A549 (cell line): ENCODE measurements at regions not wholly inside any gene's neighbourhood (a gene's known extent, or its start where the extent isn't known, plus 50 kb on each side); places are given as distances from the start of the nearest gene placed in this dataset.

Experiments
- ATAC-seq, 2 experiments: fragments of 200-7000 bp in 1 of 2; fragments of >200 bp in 1 of 2; cut with Nextera tagmentation in 1 of 2; cut with Tn5 transposase in 1 of 2; 3 replicates each; pipeline versions ENCODE4 v1.8.0 to v1.9.1; 2018 to 2020; ENCODE audit warnings: mild to moderate bottlenecking in 1 of 2, moderate library complexity in 1 of 2
- CTCF ChIA-PET: fragments of 300-600 bp; sonication (Branson Sonifier 250); formaldehyde crosslinking; extraction: SDS; loops from one replicate; lab custom pipeline; 2021; ENCODE audit warnings: antibody characterized with exemption, inconsistent platforms; lab: Yijun Ruan, JAX
- POLR2A ChIA-PET: fragments of 350-600 bp; formaldehyde crosslinking; extraction: SDS; loops from one replicate; lab custom pipeline; 2021; ENCODE audit warnings: antibody characterized with exemption, inconsistent platforms; lab: Yijun Ruan, JAX
- DNase-seq, 2 experiments: peaks; one replicate each; pipeline versions ENCODE4 v3.0.0 to v3.0.0-alpha.2; 2011 to 2016; ENCODE audit warnings: low read depth in 1 of 2, low spot score in 1 of 2
- FAIRE-seq: peaks from 2 replicates; lab custom pipeline; 2011; peaks lifted over from hg19 to GRCh38; lab: Jason Lieb, UNC
- H3K27ac ChIP-seq, 2 experiments: fragments of >200 bp; sonication (Bioruptor Twin); formaldehyde crosslinking; 3 replicates each; pipeline ENCODE4 v1.5.1; 2016 to 2017
- H3K4me1 ChIP-seq: fragments of >200 bp; sonication (Bioruptor Twin); formaldehyde crosslinking; 3 replicates; pipeline ENCODE4 v1.6.1; 2016
- H3K4me2 ChIP-seq: fragments of >200 bp; sonication (Bioruptor Twin); formaldehyde crosslinking; 3 replicates; pipeline ENCODE4 v1.6.1; 2016
- H3K4me3 ChIP-seq: fragments of >200 bp; sonication (Bioruptor Twin); formaldehyde crosslinking; 3 replicates; pipeline ENCODE4 v1.5.1; 2016
- H3K9me3 ChIP-seq: fragments of >200 bp; sonication (Bioruptor Twin); formaldehyde crosslinking; 3 replicates; pipeline ENCODE4 v1.6.1; 2016
- BCL3 ChIP-seq: fragments of >200 bp; sonication (Bioruptor Twin); formaldehyde crosslinking; IDR thresholded peaks from 3 replicates; pipeline ENCODE4 v1.6.1; 2016
- CTCF ChIP-seq: fragments of >200 bp; sonication (Bioruptor Twin); formaldehyde crosslinking; IDR thresholded peaks from 3 replicates; pipeline ENCODE4 v1.5.1; 2016
- EHF ChIP-seq: fragments of 250-450 bp; sonication (Bioruptor Pico); IDR thresholded peaks from 2 replicates; pipeline ENCODE4 v1.5.0; 2020; ENCODE audit warnings: mild to moderate bottlenecking
- EHMT2 ChIP-seq: fragments of 200-600 bp; sonication (generic); IDR thresholded peaks from 2 replicates; pipeline ENCODE4 v1.6.1; 2016; ENCODE audit warnings: antibody characterized with exemption, low read depth, mild to moderate bottlenecking, moderate library complexity
- ELK1 ChIP-seq: fragments of 150-350 bp; IDR thresholded peaks from 2 replicates; pipeline ENCODE4 v1.6.1; 2014; ENCODE audit warnings: low read depth, mild to moderate bottlenecking, low read length
- FOSB ChIP-seq: fragments of 250-450 bp; sonication (Bioruptor Pico); IDR thresholded peaks from 2 replicates; pipeline ENCODE4 v1.5.0; 2020; ENCODE audit warnings: mild to moderate bottlenecking, moderate library complexity
- FOXS1 ChIP-seq: fragments of 250-450 bp; sonication (Bioruptor Pico); IDR thresholded peaks from 2 replicates; pipeline ENCODE4 v1.5.0; 2020; ENCODE audit warnings: mild to moderate bottlenecking, moderate library complexity
- GATA3 ChIP-seq: IDR thresholded peaks from 2 replicates; pipeline ENCODE4 v1.6.1; 2012; ENCODE audit warnings: borderline replicate concordance
- NFE2L2 ChIP-seq: fragments of 150-350 bp; conservative IDR thresholded peaks from 2 replicates; pipeline ENCODE4 v1.6.1; 2014; ENCODE audit warnings: low read length
- PHF8 ChIP-seq: fragments of 200-600 bp; sonication (generic); IDR thresholded peaks from 2 replicates; pipeline ENCODE4 v1.6.1; 2016; ENCODE audit warnings: low read depth, mild to moderate bottlenecking, antibody characterized with exemption, moderate library complexity, borderline replicate concordance
- POLR2AphosphoS2 ChIP-seq: conservative IDR thresholded peaks from 2 replicates; pipeline ENCODE4 v1.6.1; 2012; ENCODE audit warnings: low read length, improper control_type of control experiment, inconsistent platforms
- RAD21 ChIP-seq, 2 experiments: fragments of >200 bp in 1 of 2; sonication (Bioruptor Twin) in 1 of 2; formaldehyde crosslinking in 1 of 2; IDR thresholded peaks in 1 of 2; conservative IDR thresholded peaks in 1 of 2; 2 replicates in 1 of 2; 3 replicates in 1 of 2; pipeline ENCODE4 v1.6.1; 2012 to 2018; ENCODE audit warnings: inconsistent platforms in 1 of 2
- RCOR1 ChIP-seq: fragments of 150-350 bp; IDR thresholded peaks from 2 replicates; pipeline ENCODE4 v1.6.1; 2014; ENCODE audit warnings: antibody characterized with exemption, low read length, low read depth
- RNF2 ChIP-seq: fragments of 200-600 bp; sonication (generic); IDR thresholded peaks from 2 replicates; pipeline ENCODE4 v1.6.1; 2016; ENCODE audit warnings: low read depth, mild to moderate bottlenecking, antibody characterized with exemption, moderate library complexity, borderline replicate concordance
- TP53 ChIP-seq: fragments of 250-450 bp; sonication (Bioruptor Pico); IDR thresholded peaks from 2 replicates; pipeline ENCODE4 v1.5.0; 2021; ENCODE audit warnings: mild to moderate bottlenecking, moderate library complexity
- ZC3H11A ChIP-seq: fragments of 450-650 bp; IDR thresholded peaks from 2 replicates; pipeline ENCODE4 v1.6.1; 2014; ENCODE audit warnings: antibody characterized with exemption, mild to moderate bottlenecking
- ZFP36 ChIP-seq: fragments of 450-650 bp; IDR thresholded peaks from 2 replicates; pipeline ENCODE4 v1.6.1; 2014; ENCODE audit warnings: borderline replicate concordance; ENCODE audit not compliant: partially characterized antibody
- ZNF302 ChIP-seq: fragments of 250-450 bp; sonication (Bioruptor Pico); IDR thresholded peaks from 2 replicates; pipeline ENCODE4 v1.9.0; 2021; ENCODE audit warnings: inconsistent platforms, mild to moderate bottlenecking, moderate library complexity
- WGBS: methylation state at CpG from one replicate; pipeline ENCODE4 v1.1.6; 2017; ENCODE audit errors: missing lambda C conversion rate; 5-methylcytosine and 5-hydroxymethylcytosine counted together

- 14% methylated on average over 3 of the region's 3 CpGs for WGBS
- TF ChIP-seq ZNF302 (CRISPR knock-in tag) (no peak), NFE2L2 (no peak), RNF2 (no peak), POLR2AphosphoS2 (no peak), FOSB (CRISPR knock-in tag) (no peak)
- H3K4me2 ChIP-seq: 0 out of 3 replicates have a peak overlapping the region, but pooled peaks have one; percentile 13
- ChIA-PET CTCF (interaction anchor here (1.0 kb wide), 1 partner anchor 568 kb away, joined by 3 read pairs; no protein-coding TSS in a partner anchor), POLR2A (no interaction called here)
- H3K27ac ChIP-seq: no peak overlapping the region
- FAIRE-seq (no peak), DNase-seq (peak in 1 of 2 experiments; percentile 28), ATAC-seq (peak in 1 of 2 experiments; percentile 47; a peak in 1 of 6 replicates)
- H3K9me3 ChIP-seq: peaks cover 17% of the 10 kb centered on the region; the same call in 2 of the 3 replicates
- H3K4me1 ChIP-seq: peaks cover 7% of the 10 kb centered on the region; the same call in 2 of the 3 replicates
- no peak overlapping the region for H3K4me3 ChIP-seq
Observed at GRCh38 chr20:48051794-48052474, 266.7 kb upstream of the SULF2 start.

GRCh38 chr20:48049641-48050040, 264.4 kb upstream of the SULF2 start:
- no peak for ATAC-seq
- POLR2A ChIA-PET: no interaction called here

GRCh38 chr20:48049171-48049570, 263.9 kb upstream of the SULF2 start:
- TF ChIP-seq TP53 (no peak), EHMT2 (no peak), ELK1 (no peak), RAD21 (conservative IDR thresholded peaks at IDR 0.05 in 1 of 2, IDR thresholded peaks at IDR 0.05 in 1 of 2) (no peak), NFE2L2 (no peak), RCOR1 (no peak), BCL3 (no peak), GATA3 (no peak), ZFP36 (no peak), EHF (CRISPR knock-in tag) (no peak)
- H3K4me1 ChIP-seq: peaks cover 7% of the 10 kb centered on the region; the same call in 2 of the 3 replicates
- ChIA-PET CTCF (interaction anchor here (0.8 to 1.3 kb wide), 2 partner anchors 31 to 571 kb away, joined by 3 to 4 read pairs; no protein-coding TSS in a partner anchor), POLR2A (no interaction called here)
- H3K4me3 ChIP-seq: no peak overlapping the region
- no peak overlapping the region for H3K4me2 ChIP-seq
- WGBS: 32% methylated on average over 3 of the region's 3 CpGs
- DNase-seq (no peak), ATAC-seq (no peak), FAIRE-seq (no peak)
- no peak overlapping the region for H3K27ac ChIP-seq
- H3K9me3 ChIP-seq: peaks cover 17% of the 10 kb centered on the region; the same call in 2 of the 3 replicates

More at GRCh38 chr20:48049641-48050040, 264.4 kb upstream of the SULF2 start:
- TF ChIP-seq CTCF: no peak
- TF ChIP-seq ZC3H11A: no peak
- TF ChIP-seq BCL3: no peak
- TF ChIP-seq PHF8: no peak
- no peak for TF ChIP-seq FOXS1 (CRISPR knock-in tag)
- no peak for TF ChIP-seq NFE2L2
- no peak for TF ChIP-seq ZNF302 (CRISPR knock-in tag)
- TF ChIP-seq, all 56 proteins: peak for 0
- DNase-seq: no peak
- FAIRE-seq: no peak
- 4% methylated on average over 1 of the region's 1 CpG for WGBS
- H3K4me3 ChIP-seq: no peak overlapping the region
- no peak overlapping the region for H3K27ac ChIP-seq
- peaks cover 17% of the 10 kb centered on the region; the same call in 2 of the 3 replicates for H3K9me3 ChIP-seq
- H3K4me2 ChIP-seq: no peak overlapping the region
- peaks cover 7% of the 10 kb centered on the region; the same call in 2 of the 3 replicates for H3K4me1 ChIP-seq
- CTCF ChIA-PET: interaction anchor here (0.8 to 1.3 kb wide), 2 partner anchors 31 to 571 kb away, joined by 3 to 4 read pairs; no protein-coding TSS in a partner anchor
